H1 (cell line): ENCODE measurements at regions not wholly inside any gene's neighbourhood (a gene's known extent, or its start where the extent isn't known, plus 50 kb on each side); places are given as distances from the start of the nearest gene placed in this dataset.

ENCODE experiments used
- CEBPB ChIP-seq: IDR thresholded peaks from 2 replicates; pipeline ENCODE4 v1.6.1; 2012; ENCODE audit warnings: low read depth, low read length
- EZH2 ChIP-seq: fragments of 200-600 bp; sonication (generic); IDR thresholded peaks from 2 replicates; pipeline ENCODE4 v1.7.1; 2012; ENCODE audit warnings: low read depth, mild to moderate bottlenecking, moderate library complexity, low read length, inconsistent platforms; ENCODE audit not compliant: severe bottlenecking
- GABPA ChIP-seq: IDR thresholded peaks from 2 replicates; pipeline ENCODE4 v1.6.1; 2011; ENCODE audit warnings: mild to moderate bottlenecking, low read length, moderate library complexity, borderline replicate concordance; ENCODE audit not compliant: insufficient read depth
- GTF2F1 ChIP-seq: IDR thresholded peaks from 2 replicates; pipeline ENCODE4 v1.6.1; 2012; ENCODE audit warnings: low read depth, low read length, improper control_type of control experiment, borderline replicate concordance
- KDM5A ChIP-seq: fragments of 200-600 bp; IDR thresholded peaks from 2 replicates; pipeline ENCODE4 v1.7.1; 2012; ENCODE audit warnings: mild to moderate bottlenecking, low read length, inconsistent platforms, mixed read lengths
- NANOG ChIP-seq: IDR thresholded peaks from 2 replicates; pipeline ENCODE4 v1.6.1; 2011; ENCODE audit warnings: low read length, low read depth, mild to moderate bottlenecking, inconsistent platforms; ENCODE audit not compliant: insufficient read depth, poor library complexity, severe bottlenecking
- POLR2A ChIP-seq, 2 experiments: IDR thresholded peaks; 1 replicate in 1 of 2; 2 replicates in 1 of 2; pipeline ENCODE4 v1.6.1; 2011; ENCODE audit warnings: low read depth in 2 of 2, low read length in 2 of 2, mild to moderate bottlenecking in 2 of 2; ENCODE audit errors: control extremely low read depth in 1 of 2
- POLR2AphosphoS5 ChIP-seq: IDR thresholded peaks from 2 replicates; pipeline ENCODE4 v1.6.1; 2011; ENCODE audit warnings: low read depth, low read length
- RAD21 ChIP-seq, 2 experiments: IDR thresholded peaks in 1 of 2; conservative IDR thresholded peaks in 1 of 2; 2 replicates each; pipeline ENCODE4 v1.6.1; 2011; ENCODE audit warnings: low read depth in 2 of 2, low read length in 2 of 2, improper control_type of control experiment in 1 of 2, inconsistent platforms in 1 of 2, mild to moderate bottlenecking in 1 of 2, moderate library complexity in 1 of 2
- TAF1 ChIP-seq: IDR thresholded peaks from 2 replicates; pipeline ENCODE4 v1.6.1; 2011; ENCODE audit warnings: mild to moderate bottlenecking, low read depth, low read length
- TCF12 ChIP-seq: IDR thresholded peaks from 2 replicates; pipeline ENCODE4 v1.6.1; 2011; ENCODE audit warnings: low read depth, mild to moderate bottlenecking, low read length
- YY1 ChIP-seq: IDR thresholded peaks from 2 replicates; pipeline ENCODE4 v1.6.1; 2011; ENCODE audit warnings: low read depth, mild to moderate bottlenecking, low read length
- ZNF274 ChIP-seq: IDR thresholded peaks from 2 replicates; pipeline ENCODE4 v1.7.0; 2012; ENCODE audit warnings: low read length, borderline replicate concordance; ENCODE audit errors: extremely low read depth
- TF ChIP-seq, protein P1 (sequence below), 3 experiments: IDR thresholded peaks; 1 replicate in 2 of 3; 2 replicates in 1 of 3; pipeline versions ENCODE4 v1.5.1 to v1.6.1; 2011; ENCODE audit warnings: low read length in 3 of 3, mild to moderate bottlenecking in 3 of 3, inconsistent platforms in 2 of 3, low read depth in 1 of 3, moderate library complexity in 1 of 3; ENCODE audit not compliant: insufficient read depth in 1 of 3; ENCODE audit errors: control extremely low read depth in 1 of 3

DNA sequence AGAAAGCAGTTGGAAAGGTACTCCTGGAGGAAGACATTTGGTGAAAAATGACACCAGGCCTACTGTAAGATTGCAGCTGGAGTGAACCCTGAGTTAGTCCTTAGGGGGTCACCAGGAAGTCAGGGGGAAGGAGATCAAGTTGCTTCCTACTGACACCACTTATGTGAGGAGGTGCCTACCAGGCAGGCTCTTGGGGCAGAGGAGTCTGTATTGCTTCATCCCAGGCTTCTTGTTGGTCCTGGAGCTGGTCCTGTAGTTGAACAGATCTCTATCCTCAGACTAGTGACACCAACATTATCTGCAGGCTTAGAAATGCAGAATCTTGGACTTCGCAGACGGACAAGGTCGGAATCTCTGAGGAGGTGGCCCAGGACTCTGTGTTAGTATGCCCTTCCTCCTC is 116.0 kb upstream of the ARGLU1 start:
- TF ChIP-seq CEBPB (no peak), YY1 (no peak), NANOG (no peak), TCF12 (no peak), POLR2A (IDR thresholded peaks at IDR 0.05; ENCODE audit: control extremely low read depth in 1 of 2, low read depth in 2 of 2, low read length in 2 of 2) (no peak), RAD21 (IDR thresholded peaks at IDR 0.05 in 1 of 2, conservative IDR thresholded peaks at IDR 0.05 in 1 of 2; ENCODE audit: low read depth in 2 of 2, low read length in 2 of 2) (no peak), KDM5A (no peak), POLR2AphosphoS5 (no peak), ZNF274 (no peak), EZH2 (no peak), GABPA (no peak), TAF1 (no peak), GTF2F1 (no peak)
- TF ChIP-seq, protein P1, sequence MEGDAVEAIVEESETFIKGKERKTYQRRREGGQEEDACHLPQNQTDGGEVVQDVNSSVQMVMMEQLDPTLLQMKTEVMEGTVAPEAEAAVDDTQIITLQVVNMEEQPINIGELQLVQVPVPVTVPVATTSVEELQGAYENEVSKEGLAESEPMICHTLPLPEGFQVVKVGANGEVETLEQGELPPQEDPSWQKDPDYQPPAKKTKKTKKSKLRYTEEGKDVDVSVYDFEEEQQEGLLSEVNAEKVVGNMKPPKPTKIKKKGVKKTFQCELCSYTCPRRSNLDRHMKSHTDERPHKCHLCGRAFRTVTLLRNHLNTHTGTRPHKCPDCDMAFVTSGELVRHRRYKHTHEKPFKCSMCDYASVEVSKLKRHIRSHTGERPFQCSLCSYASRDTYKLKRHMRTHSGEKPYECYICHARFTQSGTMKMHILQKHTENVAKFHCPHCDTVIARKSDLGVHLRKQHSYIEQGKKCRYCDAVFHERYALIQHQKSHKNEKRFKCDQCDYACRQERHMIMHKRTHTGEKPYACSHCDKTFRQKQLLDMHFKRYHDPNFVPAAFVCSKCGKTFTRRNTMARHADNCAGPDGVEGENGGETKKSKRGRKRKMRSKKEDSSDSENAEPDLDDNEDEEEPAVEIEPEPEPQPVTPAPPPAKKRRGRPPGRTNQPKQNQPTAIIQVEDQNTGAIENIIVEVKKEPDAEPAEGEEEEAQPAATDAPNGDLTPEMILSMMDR (IDR thresholded peaks at IDR 0.05; ENCODE audit: control extremely low read depth in 1 of 3, insufficient read depth in 1 of 3, low read depth in 1 of 3, low read length in 3 of 3) = no peak
